CD4-positive, alpha-beta T cell (primary cell): ENCODE measurements at regions not wholly inside any gene's neighbourhood (a gene's known extent, or its start where the extent isn't known, plus 50 kb on each side); places are given as distances from the start of the nearest gene placed in this dataset.

Experiments
- ATAC-seq: fragments of 200-7000 bp; cut with Tn5 transposase; one replicate; pipeline ENCODE4 v1.10.0; 2022; ENCODE audit warnings: mild to moderate bottlenecking; ENCODE audit not compliant: poor library complexity
- CTCF ChIA-PET: fragments of 350-600 bp; sonication (Branson Sonifier 250); formaldehyde crosslinking; loops from one replicate; lab custom pipeline; 2021; ENCODE audit warnings: antibody characterized with exemption, inconsistent platforms; lab: Charles Lee
- POLR2A ChIA-PET: fragments of 350-600 bp; sonication (Branson Sonifier 250); formaldehyde crosslinking; loops from one replicate; lab custom pipeline; 2021; ENCODE audit warnings: antibody characterized with exemption, inconsistent platforms; lab: Charles Lee
- DNase-seq, 14 experiments: peaks; one replicate each; pipeline ENCODE4 v3.0.0-alpha.2; 2013 to 2020; ENCODE audit warnings: mixed read lengths in 2 of 14
- H3K27ac ChIP-seq, 2 donors: one replicate each; pipeline versions ENCODE4 v1.5.1 to v1.7.0; 2013; ENCODE audit warnings: low read length in 2 of 2, low read depth in 1 of 2, mild to moderate bottlenecking in 1 of 2
- H3K27me3 ChIP-seq, 2 experiments: 1 replicate in 1 of 2; 2 replicates in 1 of 2; pipeline versions ENCODE4 v1.6.1 to v1.7.0; 2013; ENCODE audit warnings: low read length in 2 of 2, control low read depth in 1 of 2, mild to moderate bottlenecking in 1 of 2, moderate library complexity in 1 of 2; ENCODE audit not compliant: insufficient read depth in 2 of 2, control insufficient read depth in 1 of 2
- H3K36me3 ChIP-seq: one replicate; pipeline ENCODE4 v1.6.1; 2013; ENCODE audit warnings: low read length, control low read depth; ENCODE audit not compliant: insufficient read depth
- H3K4me1 ChIP-seq: one replicate; pipeline ENCODE4 v1.6.1; 2013; ENCODE audit warnings: low read length, control low read depth; ENCODE audit not compliant: insufficient read depth
- H3K4me3 ChIP-seq: one replicate; pipeline ENCODE4 v1.5.1; 2013; ENCODE audit warnings: mild to moderate bottlenecking, low read length, moderate library complexity
- H3K9me3 ChIP-seq, 2 experiments: 1 replicate in 1 of 2; 2 replicates in 1 of 2; pipeline versions ENCODE4 v1.6.1 to v1.7.0; 2013; ENCODE audit warnings: low read length in 2 of 2, mild to moderate bottlenecking in 2 of 2, control low read depth in 1 of 2, moderate library complexity in 1 of 2; ENCODE audit not compliant: control insufficient read depth in 1 of 2, insufficient read depth in 1 of 2
- H3K27ac Mint-ChIP-seq: one replicate; pipeline ENCODE4 v1.8.0; 2020; ENCODE audit warnings: mixed read lengths
- H3K27me3 Mint-ChIP-seq: one replicate; pipeline ENCODE4 v1.8.0; 2021; ENCODE audit warnings: mixed read lengths
- H3K36me3 Mint-ChIP-seq: one replicate; pipeline ENCODE4 v1.8.0; 2021; ENCODE audit warnings: low read depth, mixed read lengths
- H3K4me1 Mint-ChIP-seq: one replicate; pipeline ENCODE4 v1.8.0; 2021; ENCODE audit warnings: low read depth, mixed read lengths
- H3K4me3 Mint-ChIP-seq: one replicate; pipeline ENCODE4 v1.8.0; 2020; ENCODE audit warnings: mild to moderate bottlenecking, mixed read lengths
- H3K9me3 Mint-ChIP-seq: one replicate; pipeline ENCODE4 v1.8.0; 2020; ENCODE audit warnings: mixed read lengths
- intact Hi-C, 2 experiments: fragments of 100-400 bp; cut with DNase I in 1 of 2; cut with micrococcal nuclease in 1 of 2; formaldehyde crosslinking; loops; one replicate each; pipeline versions ENCODE4 v1.15.1 to v1.9.0; 2023 to 2025; cut with DNase I, micrococcal nuclease
- TF ChIP-seq, protein P1 (sequence below): fragments of 200-600 bp; IDR thresholded peaks from one replicate; pipeline ENCODE4 v1.8.0; 2022; ENCODE audit warnings: antibody characterized with exemption, mild to moderate bottlenecking

DNA sequence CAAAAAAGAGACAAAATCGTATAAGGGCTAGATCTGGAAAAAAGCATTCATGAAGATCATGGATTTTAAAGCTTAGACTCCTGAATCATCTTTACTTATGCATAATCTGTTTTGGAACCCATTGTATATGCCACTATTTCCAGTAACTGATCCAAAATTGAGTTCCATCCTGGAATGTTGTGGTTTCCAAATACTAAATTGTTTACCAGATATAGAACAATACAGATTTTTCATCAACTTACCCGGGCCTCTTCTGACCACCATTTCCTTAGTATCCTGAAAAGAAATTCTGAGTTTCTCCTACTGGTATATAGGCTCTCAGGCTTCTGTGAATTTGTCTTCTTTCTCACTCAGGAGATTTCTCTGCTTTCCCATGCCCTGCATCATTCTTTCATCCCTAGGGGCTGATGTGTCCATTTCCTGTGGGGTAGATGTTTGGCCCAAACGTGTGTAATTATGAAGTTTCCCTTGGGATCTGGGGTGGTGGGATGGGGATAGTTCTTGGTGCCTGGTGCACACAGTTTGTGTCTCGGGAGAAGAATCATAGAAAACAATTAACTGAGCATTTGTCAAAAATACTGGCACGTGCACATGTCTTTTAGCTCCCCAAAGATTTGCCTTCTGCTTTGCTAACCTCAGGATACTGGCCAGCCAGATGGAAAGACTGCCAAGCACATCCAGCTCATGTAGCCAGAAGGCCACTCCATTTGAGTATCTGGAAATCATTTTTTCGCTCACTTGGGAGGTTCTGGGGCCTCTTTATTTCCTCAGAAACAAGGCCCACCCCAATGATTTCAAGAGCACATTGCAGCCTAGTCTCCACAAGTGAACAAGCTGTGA is 127.8 kb downstream of the NTMT2 start:
- no peaks in the 10 kb centered on the region for H3K4me1 Mint-ChIP-seq
- no peak overlapping the region for H3K4me3 ChIP-seq
- CTCF ChIA-PET = no interaction called here
- peaks cover 48% of the 10 kb centered on the region for H3K27me3 Mint-ChIP-seq
- DNase-seq (no peak), ATAC-seq (no peak)
- intact Hi-C loops = no loop called here
- no peak overlapping the region for H3K27ac ChIP-seq
- no peak overlapping the region for H3K27ac Mint-ChIP-seq
- POLR2A ChIA-PET = no interaction called here
- peaks cover 5 to 20% of the 10 kb centered on the region in 2 experiments for H3K27me3 ChIP-seq
- H3K9me3 ChIP-seq = no peaks in the 10 kb centered on the region
- H3K9me3 Mint-ChIP-seq = no peaks in the 10 kb centered on the region
- TF ChIP-seq, protein P1, sequence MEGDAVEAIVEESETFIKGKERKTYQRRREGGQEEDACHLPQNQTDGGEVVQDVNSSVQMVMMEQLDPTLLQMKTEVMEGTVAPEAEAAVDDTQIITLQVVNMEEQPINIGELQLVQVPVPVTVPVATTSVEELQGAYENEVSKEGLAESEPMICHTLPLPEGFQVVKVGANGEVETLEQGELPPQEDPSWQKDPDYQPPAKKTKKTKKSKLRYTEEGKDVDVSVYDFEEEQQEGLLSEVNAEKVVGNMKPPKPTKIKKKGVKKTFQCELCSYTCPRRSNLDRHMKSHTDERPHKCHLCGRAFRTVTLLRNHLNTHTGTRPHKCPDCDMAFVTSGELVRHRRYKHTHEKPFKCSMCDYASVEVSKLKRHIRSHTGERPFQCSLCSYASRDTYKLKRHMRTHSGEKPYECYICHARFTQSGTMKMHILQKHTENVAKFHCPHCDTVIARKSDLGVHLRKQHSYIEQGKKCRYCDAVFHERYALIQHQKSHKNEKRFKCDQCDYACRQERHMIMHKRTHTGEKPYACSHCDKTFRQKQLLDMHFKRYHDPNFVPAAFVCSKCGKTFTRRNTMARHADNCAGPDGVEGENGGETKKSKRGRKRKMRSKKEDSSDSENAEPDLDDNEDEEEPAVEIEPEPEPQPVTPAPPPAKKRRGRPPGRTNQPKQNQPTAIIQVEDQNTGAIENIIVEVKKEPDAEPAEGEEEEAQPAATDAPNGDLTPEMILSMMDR = no peak
- H3K36me3 Mint-ChIP-seq = no peaks in the 10 kb centered on the region
- H3K4me3 Mint-ChIP-seq = no peak overlapping the region
- no peaks in the 10 kb centered on the region for H3K36me3 ChIP-seq
- H3K4me1 ChIP-seq = no peaks in the 10 kb centered on the region

DNA sequence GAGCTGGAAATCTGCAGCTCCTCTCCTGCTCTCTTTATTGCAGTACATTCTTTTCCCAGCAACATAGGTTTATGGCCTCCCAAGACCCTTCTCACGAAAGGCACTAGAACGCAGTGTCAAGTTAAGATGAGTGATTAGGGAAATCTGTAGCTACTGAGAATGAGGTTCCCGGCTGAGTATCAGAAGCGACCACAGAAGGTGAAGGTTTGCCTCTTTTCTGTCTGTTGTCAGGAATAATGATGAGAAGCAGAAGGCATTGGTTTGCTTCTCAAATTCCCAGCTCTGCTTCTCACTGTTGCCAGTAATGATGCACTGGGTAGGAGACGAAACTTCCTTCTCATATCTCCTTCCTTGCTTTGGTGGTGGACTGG is 128.4 kb downstream of the NTMT2 start:
- no peak overlapping the region for H3K27ac Mint-ChIP-seq
- TF ChIP-seq, protein P1 = no peak
- intact Hi-C loops = no loop called here
- no peaks in the 10 kb centered on the region for H3K4me1 Mint-ChIP-seq
- no peaks in the 10 kb centered on the region for H3K9me3 Mint-ChIP-seq
- POLR2A ChIA-PET = no interaction called here
- H3K4me1 ChIP-seq = no peaks in the 10 kb centered on the region
- no peak overlapping the region for H3K4me3 Mint-ChIP-seq
- H3K36me3 ChIP-seq = no peaks in the 10 kb centered on the region
- no peak overlapping the region for H3K4me3 ChIP-seq
- no peak overlapping the region for H3K27ac ChIP-seq
- peaks cover 5 to 20% of the 10 kb centered on the region in 2 experiments for H3K27me3 ChIP-seq
- no peak for ATAC-seq
- DNase-seq = no peak
- no peaks in the 10 kb centered on the region for H3K9me3 ChIP-seq
- H3K36me3 Mint-ChIP-seq = no peaks in the 10 kb centered on the region
- peaks cover 48% of the 10 kb centered on the region for H3K27me3 Mint-ChIP-seq
- CTCF ChIA-PET = no interaction called here

DNA sequence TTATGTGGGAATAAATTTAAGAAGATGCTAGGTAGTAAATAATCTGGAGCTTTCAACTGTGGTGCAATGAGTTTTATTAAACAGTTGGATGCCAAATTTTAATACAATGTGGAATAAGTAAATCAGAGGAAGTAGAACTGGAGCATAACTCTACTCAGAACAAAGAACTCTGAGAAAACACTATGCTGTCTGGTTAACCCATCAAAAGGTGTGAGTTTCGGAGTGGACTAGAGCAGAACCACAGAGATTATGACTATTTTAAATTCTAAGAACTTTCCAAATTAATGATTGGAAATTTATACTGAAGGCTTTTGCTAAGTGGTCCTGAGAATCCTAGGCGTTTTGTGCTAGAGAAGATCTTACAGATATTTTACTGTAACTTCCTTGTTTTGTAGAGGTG is 132.2 kb downstream of the NTMT2 start:
- POLR2A ChIA-PET = interaction anchor here (0.6 kb wide), 1 partner anchor 178 kb away, joined by 3 read pairs; no protein-coding TSS in a partner anchor

More for the DNA sequence above, 132.2 kb downstream of the NTMT2 start:
- intact Hi-C loops = loop anchor here in 1 of 2 experiments (1.0 kb wide), 1 partner anchor 26 kb away; no protein-coding TSS in a partner anchor
- no peaks in the 10 kb centered on the region for H3K4me1 ChIP-seq
- no peak overlapping the region for H3K27ac ChIP-seq
- ATAC-seq = no peak
- TF ChIP-seq, protein P1 = no peak
- Mint-ChIP-seq H3K27ac (no peak overlapping the region), H3K27me3 (peaks cover 41% of the 10 kb centered on the region), H3K4me1 (no peaks in the 10 kb centered on the region), H3K9me3 (no peaks in the 10 kb centered on the region), H3K36me3 (no peaks in the 10 kb centered on the region), H3K4me3 (no peak overlapping the region)
- CTCF ChIA-PET = no interaction called here
- H3K9me3 ChIP-seq = no peaks in the 10 kb centered on the region
- no peaks in the 10 kb centered on the region for H3K36me3 ChIP-seq
- no peak overlapping the region for H3K4me3 ChIP-seq
- no peak for DNase-seq
- H3K27me3 ChIP-seq = peaks cover 5 to 14% of the 10 kb centered on the region in 2 experiments
